HK-2 (cell line): ENCODE measurements at regions not wholly inside any gene's neighbourhood (a gene's known extent, or its start where the extent isn't known, plus 50 kb on each side); places are given as distances from the start of the nearest gene placed in this dataset.
A peak's percentile ranks its signal among the peaks of the same experiment; 100 is the strongest.

ENCODE experiments used
- DNase-seq: peaks from one replicate; pipeline ENCODE4 v3.0.0-alpha.2; 2018; ENCODE audit not compliant: unreplicated experiment

- DNase-seq = no peak
Measured at GRCh38 chr1:181326348-181326747, 157.0 kb upstream of the CACNA1E start.

- no peak for DNase-seq
Measured at GRCh38 chr1:181327796-181328195, 155.5 kb upstream of the CACNA1E start.

GRCh38 chr1:181334724-181335123 is 148.6 kb upstream of the CACNA1E start:
- no peak for DNase-seq

DNA sequence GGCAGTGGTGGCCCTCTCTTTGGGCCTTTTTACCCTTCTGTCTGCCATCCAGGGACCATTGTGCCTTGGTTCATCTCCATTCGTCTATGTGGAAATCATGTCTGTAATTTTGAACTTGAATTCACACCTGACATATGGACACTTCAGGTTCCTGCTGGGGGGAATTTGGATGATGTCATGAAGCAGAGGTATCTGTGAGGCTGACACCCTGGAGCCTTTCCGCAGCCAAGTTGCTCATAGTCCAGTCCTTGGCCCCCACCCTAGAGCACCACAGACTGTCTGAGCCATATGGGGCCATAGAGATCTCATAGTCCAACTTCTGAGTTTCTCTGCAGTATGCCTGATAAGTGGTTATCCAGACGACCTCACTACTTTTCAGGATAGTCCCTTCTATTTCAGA is 147.7 kb upstream of the CACNA1E start:
- DNase-seq = no peak

GRCh38 chr1:181341026-181341632 is 142.2 kb upstream of the CACNA1E start:
- no peak for DNase-seq

- DNase-seq = no peak
Measured at GRCh38 chr1:181344091-181344490, 139.2 kb upstream of the CACNA1E start.

GRCh38 chr1:181345146-181345545 is 138.2 kb upstream of the CACNA1E start:
- no peak for DNase-seq

- DNase-seq = no peak
Measured at GRCh38 chr1:181347495-181348390, 135.6 kb upstream of the CACNA1E start.

DNA sequence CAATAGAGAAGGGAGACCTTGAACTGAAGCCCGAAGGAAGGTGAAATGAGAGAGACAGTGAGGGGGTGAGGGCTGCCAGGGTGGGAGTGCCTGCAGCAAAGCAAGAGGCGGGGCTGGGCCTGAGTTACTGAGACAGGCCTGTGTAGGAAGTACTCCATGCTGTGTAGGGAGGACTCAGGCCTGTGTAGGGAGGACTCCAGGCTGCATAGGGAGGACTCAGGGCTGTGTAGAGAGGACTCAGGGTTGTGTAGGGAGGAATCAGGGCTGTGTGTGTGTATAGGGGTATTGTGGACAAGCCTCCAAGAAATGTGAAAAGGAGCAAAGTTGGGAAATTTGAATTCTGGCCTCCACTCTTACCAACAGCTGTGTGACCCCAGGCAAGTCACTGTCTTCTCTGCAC is 133.8 kb upstream of the CACNA1E start:
- no peak for DNase-seq

DNA sequence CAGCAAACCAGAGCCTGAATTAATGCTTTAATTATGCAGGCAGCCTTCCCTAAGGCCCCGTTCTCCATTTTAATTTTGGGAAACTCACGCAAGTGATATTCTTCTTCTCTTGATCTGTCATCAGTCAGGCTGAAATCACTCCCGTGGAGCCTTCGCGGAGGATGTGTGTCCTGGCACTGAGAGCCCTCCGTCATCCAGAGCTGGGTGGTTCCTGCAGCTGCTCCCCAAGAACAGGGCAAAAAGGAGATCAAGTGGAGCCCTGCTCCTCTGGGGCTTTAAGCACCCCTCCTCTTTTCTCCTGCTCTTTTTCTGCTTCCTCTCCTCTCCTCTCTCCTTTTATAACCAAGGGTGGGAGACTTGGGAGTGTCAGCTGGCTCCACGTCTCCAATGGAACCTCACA is 133.2 kb upstream of the CACNA1E start:
- DNase-seq = no peak

DNA sequence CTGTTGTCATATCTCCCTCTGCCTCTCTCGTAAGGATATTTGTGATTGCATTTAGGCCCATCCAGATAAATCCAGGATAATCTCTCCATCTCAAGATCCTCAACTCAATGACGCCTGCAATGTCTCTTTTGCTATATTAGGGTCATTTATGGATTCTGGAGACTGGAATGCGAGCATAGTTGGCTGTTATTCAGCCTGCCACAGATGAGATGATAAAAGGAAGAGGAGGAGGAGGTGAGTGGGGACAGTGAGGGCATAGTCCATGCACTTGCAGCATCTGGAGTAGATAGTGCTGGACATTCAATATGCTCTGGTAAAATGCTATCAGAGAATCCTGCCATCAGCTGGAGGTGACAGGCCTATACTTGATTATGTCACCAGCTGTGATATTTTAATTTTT is 131.6 kb upstream of the CACNA1E start:
- DNase-seq = no peak

- no peak for DNase-seq
Measured at GRCh38 chr1:181352695-181353094, 130.6 kb upstream of the CACNA1E start.

GRCh38 chr1:181353526-181353925 is 129.8 kb upstream of the CACNA1E start:
- DNase-seq = peak; percentile 6

- DNase-seq = no peak
Measured at GRCh38 chr1:181354865-181355264, 128.5 kb upstream of the CACNA1E start.

DNA sequence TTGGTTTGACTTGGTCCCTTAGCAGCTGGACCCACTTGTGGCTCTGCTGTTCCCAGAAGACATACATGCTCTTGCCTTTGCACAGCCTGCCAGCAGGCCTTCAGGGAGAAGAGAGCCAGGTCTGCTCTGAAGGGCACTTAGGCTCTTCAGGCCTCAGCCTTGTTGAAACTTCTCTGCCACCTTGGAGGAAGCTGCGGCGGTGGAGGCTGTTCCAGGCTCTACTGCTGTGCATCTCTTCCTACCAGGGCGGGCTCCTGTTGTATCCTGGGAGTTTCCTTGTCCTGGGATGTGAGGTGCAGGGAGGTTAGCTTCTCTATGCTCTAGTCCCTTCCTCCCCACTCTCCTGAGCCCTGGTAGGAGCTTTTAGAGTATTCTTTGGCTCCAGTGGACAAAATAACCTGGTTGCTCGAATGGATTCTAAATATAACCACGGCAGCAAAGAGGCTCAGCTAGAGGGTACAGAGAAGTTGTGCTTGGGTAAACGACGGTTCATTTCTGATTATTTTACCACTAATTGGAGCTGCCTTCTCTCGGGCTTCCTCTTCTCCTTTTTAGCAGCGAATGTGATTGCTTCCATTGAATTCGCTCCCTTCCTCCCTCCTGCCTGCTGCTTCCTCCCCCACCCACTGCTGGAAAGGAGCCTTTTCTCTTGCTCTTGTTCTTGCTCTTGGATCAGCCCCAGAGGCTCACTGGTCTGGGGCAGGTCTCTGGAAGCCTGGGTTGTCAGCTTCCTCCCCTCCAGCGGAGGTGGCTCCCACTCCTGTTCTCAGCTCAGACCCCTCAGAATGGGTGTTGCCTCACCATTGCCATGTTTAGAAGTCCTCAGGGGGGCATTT is 126.6 kb upstream of the CACNA1E start:
- DNase-seq = no peak

GRCh38 chr1:181359012-181359411 is 124.3 kb upstream of the CACNA1E start:
- DNase-seq = no peak

GRCh38 chr1:181364801-181365200 is 118.5 kb upstream of the CACNA1E start:
- no peak for DNase-seq

- DNase-seq = no peak
Measured at GRCh38 chr1:181366910-181367309, 116.4 kb upstream of the CACNA1E start.

DNA sequence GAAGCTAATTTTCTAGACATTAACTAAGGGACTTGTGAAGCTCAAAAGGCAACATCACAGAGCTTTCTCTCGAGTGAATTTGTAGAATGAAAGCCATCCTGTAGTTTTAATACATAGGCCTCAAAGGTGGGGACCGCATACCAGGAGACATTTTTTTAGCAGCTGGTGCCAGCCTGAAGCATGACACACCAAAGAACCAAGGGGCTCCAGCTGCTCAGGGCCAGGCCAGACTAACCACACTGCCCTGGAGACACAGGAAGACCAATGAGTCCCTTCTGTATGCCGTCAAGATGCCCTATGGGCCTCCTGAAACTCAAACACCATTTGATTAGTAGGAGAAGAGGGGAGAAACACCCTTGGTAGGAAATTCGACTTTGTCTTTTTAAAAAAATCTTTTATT is 113.9 kb upstream of the CACNA1E start:
- no peak for DNase-seq

GRCh38 chr1:181383695-181384094 is 99.6 kb upstream of the CACNA1E start:
- DNase-seq = no peak

DNA sequence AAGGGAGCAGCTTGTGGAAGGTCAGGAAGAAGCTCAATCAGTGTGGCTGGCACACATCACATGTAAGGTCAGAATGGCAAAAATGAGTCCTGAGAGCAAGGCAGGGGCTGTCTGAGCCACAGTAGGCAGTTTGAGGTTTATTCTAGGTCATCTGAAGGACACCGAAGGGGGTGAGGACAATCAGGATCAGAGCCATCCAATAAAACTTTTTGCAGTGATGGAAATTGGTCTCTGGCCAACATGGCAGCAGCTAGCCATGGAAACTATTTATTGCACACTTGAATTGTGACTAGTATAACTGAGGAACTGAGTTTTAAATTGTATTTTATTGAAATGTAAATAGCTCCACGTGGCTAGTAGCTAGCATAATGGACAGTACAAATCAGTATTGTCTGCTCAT is 97.0 kb upstream of the CACNA1E start:
- DNase-seq = no peak

DNA sequence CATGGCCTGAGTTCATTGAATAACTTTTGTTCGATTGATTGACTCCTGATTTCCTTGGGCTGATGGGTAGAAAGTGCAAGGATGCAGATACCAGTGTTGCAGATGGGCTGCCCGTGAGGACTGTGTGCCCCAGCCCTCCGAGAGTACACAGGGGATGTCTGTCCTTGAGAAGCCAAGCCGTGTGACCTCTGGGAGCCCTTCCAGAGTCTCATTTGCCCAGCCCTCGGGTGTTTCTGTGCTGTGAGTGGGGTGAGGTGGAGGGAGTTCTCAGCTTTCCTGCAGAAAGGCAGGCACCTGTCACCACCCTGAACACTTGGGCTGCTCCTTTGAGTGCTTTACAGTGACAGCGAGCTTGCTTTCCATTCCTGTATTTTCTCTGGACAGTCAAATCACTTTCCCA is 96.4 kb upstream of the CACNA1E start:
- DNase-seq = no peak

GRCh38 chr1:181387702-181388101 is 95.6 kb upstream of the CACNA1E start:
- DNase-seq = no peak
